T-cell (primary cell): ENCODE measurements at regions not wholly inside any gene's neighbourhood (a gene's known extent, or its start where the extent isn't known, plus 50 kb on each side); places are given as distances from the start of the nearest gene placed in this dataset.

Experiments used
- ATAC-seq, 4 experiments: fragments of 200-7000 bp in 3 of 4; fragments of 150-1000 bp in 1 of 4; cut with Tn5 transposase; replicated peaks in 1 of 4; 1 replicate in 3 of 4; 2 replicates in 1 of 4; pipeline ENCODE4 v1.10.0; 2021; ENCODE audit warnings: moderate library complexity in 3 of 4, mild to moderate bottlenecking in 2 of 4, moderate number of reproducible peaks in 1 of 4
- CTCF ChIA-PET, 2 donors: fragments of 300-600 bp; sonication (Branson Sonifier 250); formaldehyde crosslinking; loops; one replicate each; lab custom pipeline; 2022; ENCODE audit warnings: antibody characterized with exemption in 2 of 2; lab: Charles Lee
- POLR2A ChIA-PET, 2 donors: fragments of 300-600 bp; sonication (Branson Sonifier 250); formaldehyde crosslinking; loops; one replicate each; lab custom pipeline; 2022; ENCODE audit warnings: antibody characterized with exemption in 2 of 2; lab: Charles Lee
- DNase-seq, 35 experiments: peaks; one replicate each; pipeline versions ENCODE4 v3.0.0 to v3.0.0-alpha.2; 2013 to 2023
- H3K27ac ChIP-seq: one replicate; pipeline ENCODE4 v1.5.1; 2013; ENCODE audit warnings: low read length
- H3K27me3 ChIP-seq, 2 experiments: replicated peaks in 1 of 2; 1 replicate in 1 of 2; 2 replicates in 1 of 2; pipeline versions ENCODE4 v1.6.1 to v1.7.0; 2013; ENCODE audit warnings: low read length in 1 of 2, mixed read lengths in 1 of 2; ENCODE audit not compliant: control insufficient read depth in 2 of 2, insufficient read depth in 2 of 2; ENCODE audit errors: extremely low read depth in 1 of 2
- H3K36me3 ChIP-seq, 2 donors: 1 replicate in 1 of 2; 2 replicates in 1 of 2; pipeline versions ENCODE4 v1.6.1 to v1.7.0; 2013; ENCODE audit warnings: low read length in 1 of 2; ENCODE audit not compliant: control insufficient read depth in 2 of 2, insufficient read depth in 1 of 2; ENCODE audit errors: extremely low read depth in 1 of 2
- H3K4me1 ChIP-seq, 2 experiments: 1 replicate in 1 of 2; 2 replicates in 1 of 2; pipeline versions ENCODE4 v1.6.1 to v1.7.0; 2013; ENCODE audit warnings: low read length in 2 of 2, mixed read lengths in 1 of 2; ENCODE audit not compliant: insufficient read depth in 2 of 2, control insufficient read depth in 1 of 2; ENCODE audit errors: extremely low read depth in 1 of 2
- H3K4me3 ChIP-seq, 2 donors: 1 replicate in 1 of 2; 2 replicates in 1 of 2; pipeline versions ENCODE4 v1.5.1 to v1.7.0; 2013; ENCODE audit warnings: mild to moderate bottlenecking in 2 of 2, low read length in 1 of 2, moderate library complexity in 1 of 2; ENCODE audit not compliant: control insufficient read depth in 1 of 2; ENCODE audit errors: extremely low read depth in 1 of 2
- H3K9me3 ChIP-seq: 2 replicates; pipeline ENCODE4 v1.7.0; 2013
- H3K27ac Mint-ChIP-seq, 2 donors: one replicate each; pipeline ENCODE4 v1.8.0; 2020 to 2021; ENCODE audit warnings: mild to moderate bottlenecking in 2 of 2, mixed read lengths in 2 of 2
- H3K27me3 Mint-ChIP-seq, 2 donors: one replicate each; pipeline ENCODE4 v1.8.0; 2021 to 2022; ENCODE audit warnings: mixed read lengths in 2 of 2
- H3K36me3 Mint-ChIP-seq: one replicate; pipeline ENCODE4 v1.8.0; 2021; ENCODE audit warnings: mixed read lengths
- H3K4me1 Mint-ChIP-seq, 3 donors: one replicate each; pipeline ENCODE4 v1.8.0; 2020 to 2022; ENCODE audit warnings: mixed read lengths in 3 of 3, mild to moderate bottlenecking in 1 of 3
- H3K4me3 Mint-ChIP-seq, 3 donors: one replicate each; pipeline ENCODE4 v1.8.0; 2020 to 2022; ENCODE audit warnings: mild to moderate bottlenecking in 3 of 3, mixed read lengths in 3 of 3, moderate library complexity in 3 of 3
- H3K9me3 Mint-ChIP-seq, 3 donors: one replicate each; pipeline ENCODE4 v1.8.0; 2020 to 2022; ENCODE audit warnings: mixed read lengths in 3 of 3
- WGBS: methylation state at CpG from one replicate; pipeline ENCODE4 v1.1.5; 2013; ENCODE audit warnings: missing lambda C conversion rate; ENCODE audit not compliant: insufficient coverage; 5-methylcytosine and 5-hydroxymethylcytosine counted together

DNA sequence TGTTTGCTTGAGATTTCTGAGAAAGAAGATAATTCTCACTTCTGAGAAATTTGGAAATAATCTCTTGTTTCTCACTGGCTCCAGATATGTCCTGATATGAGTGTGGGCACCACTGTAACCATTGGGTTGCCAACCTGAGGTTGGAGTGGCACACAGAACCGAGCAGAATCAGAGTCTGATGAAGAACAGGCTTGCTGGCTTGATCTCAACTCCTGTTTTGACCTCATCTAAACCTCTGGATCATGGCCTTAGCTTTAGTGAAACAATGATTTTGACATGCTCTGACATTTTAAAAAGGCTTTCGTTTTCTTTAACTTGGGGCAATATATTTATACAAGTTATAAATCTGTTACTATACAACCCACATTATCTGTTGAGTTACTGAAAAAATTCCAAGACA, 548.0 kb downstream of the IRS1 start:
- POLR2A ChIA-PET = no interaction called here
- H3K27ac ChIP-seq = no peak overlapping the region
- no peaks in the 10 kb centered on the region for H3K4me1 ChIP-seq
- Mint-ChIP-seq H3K4me1 (no peaks in the 10 kb centered on the region), H3K36me3 (no peaks in the 10 kb centered on the region), H3K9me3 (no peaks in the 10 kb centered on the region), H3K27ac (no peak overlapping the region), H3K4me3 (no peak overlapping the region), H3K27me3 (peaks cover 17 to 46% of the 10 kb centered on the region in 2 donors)
- no peaks in the 10 kb centered on the region for H3K27me3 ChIP-seq
- CTCF ChIA-PET = no interaction called here
- no peak for ATAC-seq
- H3K36me3 ChIP-seq = no peaks in the 10 kb centered on the region
- no peaks in the 10 kb centered on the region for H3K9me3 ChIP-seq
- DNase-seq = no peak
- WGBS = 25% methylated on average over 1 of the region's 2 CpGs
- H3K4me3 ChIP-seq = no peak overlapping the region

DNA sequence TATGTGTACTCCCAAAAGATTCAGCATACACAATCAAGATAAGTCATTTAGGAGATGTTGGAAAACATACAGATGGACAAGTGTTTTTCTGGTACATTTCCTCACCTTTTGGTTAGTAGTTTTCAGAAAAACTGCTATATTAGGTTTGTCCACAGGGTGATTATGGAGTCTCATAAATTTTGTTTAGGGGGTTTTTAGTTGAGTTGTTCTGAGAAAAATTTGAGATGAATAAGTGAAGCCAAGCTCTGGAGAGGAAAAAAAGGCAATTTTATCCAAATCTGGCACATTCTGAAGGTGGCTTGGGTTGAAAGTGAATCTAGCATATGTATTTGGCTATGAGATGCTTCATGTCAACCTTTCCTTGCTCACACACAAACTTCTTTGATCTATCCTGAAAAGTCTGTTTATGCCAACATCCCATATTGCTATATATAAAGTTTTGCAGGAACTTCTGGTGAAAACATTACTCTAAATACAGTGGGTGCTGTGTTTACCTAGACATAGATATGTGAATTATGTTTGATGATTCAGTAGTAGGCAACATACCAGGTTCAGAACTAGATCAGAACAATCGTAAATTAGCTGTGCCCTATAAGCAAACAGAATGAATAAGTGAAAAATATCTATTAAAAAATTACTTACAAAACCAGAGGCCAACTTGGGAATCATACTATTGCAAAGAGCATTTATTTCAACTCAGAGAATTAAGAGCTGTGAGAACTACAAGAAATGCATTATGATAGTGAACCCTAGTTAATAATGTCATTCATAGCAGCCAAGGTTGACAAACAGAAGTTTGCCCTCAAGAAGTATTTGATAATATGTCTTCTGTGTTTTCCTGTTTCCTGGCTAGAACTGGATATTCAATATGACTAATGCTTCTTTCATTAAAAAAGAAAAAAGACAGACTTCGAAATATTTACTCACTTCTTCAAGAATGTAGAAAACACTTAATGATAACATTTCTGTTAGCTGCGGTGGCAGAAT, 552.0 kb downstream of the IRS1 start:
- Histone ChIP-seq H3K36me3 (no peaks in the 10 kb centered on the region), H3K27me3 (no peaks in the 10 kb centered on the region), H3K9me3 (no peaks in the 10 kb centered on the region), H3K27ac (no peak overlapping the region), H3K4me1 (no peaks in the 10 kb centered on the region), H3K4me3 (no peak overlapping the region)
- DNase-seq (no peak), ATAC-seq (no peak)
- ChIA-PET POLR2A (no interaction called here), CTCF (no interaction called here)
- Mint-ChIP-seq H3K4me3 (no peak overlapping the region), H3K9me3 (peaks cover 0 to 12% (median 9%) of the 10 kb centered on the region in 3 donors), H3K36me3 (no peaks in the 10 kb centered on the region), H3K27me3 (peaks cover 11 to 20% of the 10 kb centered on the region in 2 donors), H3K27ac (no peak overlapping the region), H3K4me1 (no peaks in the 10 kb centered on the region)
- WGBS = no CpG with 5 or more reads among the region's 3 CpGs

DNA sequence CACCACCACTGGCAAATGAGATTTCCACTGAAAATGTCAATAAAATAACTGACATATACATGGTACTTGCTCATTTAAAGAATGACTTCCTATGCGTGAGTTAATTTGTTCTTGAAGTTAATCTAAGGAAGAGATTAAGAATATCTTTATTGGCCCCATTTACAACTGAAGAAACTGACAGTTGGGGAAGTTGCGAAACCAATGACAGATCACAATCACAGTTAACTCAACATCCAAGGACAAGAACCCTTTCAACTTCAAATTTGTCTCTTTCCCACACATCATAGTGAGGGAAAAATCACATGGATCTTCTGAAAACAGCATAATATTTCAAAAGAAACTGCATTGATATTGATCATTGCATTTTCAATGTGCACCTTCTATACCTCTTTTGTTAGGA, 565.4 kb downstream of the IRS1 start:
- ChIA-PET CTCF (no interaction called here), POLR2A (no interaction called here)
- H3K27me3 ChIP-seq = no peaks in the 10 kb centered on the region
- no peaks in the 10 kb centered on the region for H3K4me1 Mint-ChIP-seq
- no peaks in the 10 kb centered on the region for H3K9me3 ChIP-seq
- H3K27ac Mint-ChIP-seq = no peak overlapping the region
- DNase-seq (no peak), ATAC-seq (no peak)
- no peak overlapping the region for H3K4me3 Mint-ChIP-seq
- no peaks in the 10 kb centered on the region for H3K36me3 ChIP-seq
- H3K27me3 Mint-ChIP-seq = peaks cover 7 to 9% of the 10 kb centered on the region in 2 donors
- WGBS = no CpG with 5 or more reads among the region's 2 CpGs
- H3K36me3 Mint-ChIP-seq = no peaks in the 10 kb centered on the region
- H3K9me3 Mint-ChIP-seq = no peaks in the 10 kb centered on the region
- H3K27ac ChIP-seq = no peak overlapping the region
- H3K4me1 ChIP-seq = no peaks in the 10 kb centered on the region
- no peak overlapping the region for H3K4me3 ChIP-seq

DNA sequence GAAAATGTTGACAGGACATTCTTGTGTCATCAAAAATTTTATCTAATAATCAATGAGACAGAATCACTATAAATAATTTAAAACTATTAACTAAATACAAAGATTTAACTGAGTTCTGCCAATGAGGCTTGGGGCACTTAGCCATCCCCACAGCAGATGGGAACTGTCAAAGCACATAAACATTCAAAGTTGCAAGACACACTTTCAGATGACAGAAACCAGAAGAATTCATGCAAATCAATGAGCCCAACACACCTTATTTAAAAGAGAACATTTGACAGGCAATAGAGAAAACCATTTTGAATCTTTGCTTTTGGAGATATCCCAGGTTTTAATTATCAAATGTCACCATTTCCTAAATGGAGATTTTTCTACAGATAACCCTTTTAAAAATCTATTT, 566.2 kb downstream of the IRS1 start:
- Histone ChIP-seq H3K27me3 (no peaks in the 10 kb centered on the region), H3K4me1 (no peaks in the 10 kb centered on the region), H3K4me3 (no peak overlapping the region), H3K36me3 (no peaks in the 10 kb centered on the region), H3K9me3 (no peaks in the 10 kb centered on the region), H3K27ac (no peak overlapping the region)
- DNase-seq (no peak), ATAC-seq (no peak)
- Mint-ChIP-seq H3K9me3 (no peaks in the 10 kb centered on the region), H3K4me1 (no peaks in the 10 kb centered on the region), H3K36me3 (no peaks in the 10 kb centered on the region), H3K4me3 (no peak overlapping the region), H3K27me3 (peaks cover 4 to 9% of the 10 kb centered on the region in 2 donors), H3K27ac (no peak overlapping the region)
- ChIA-PET POLR2A (no interaction called here), CTCF (interaction anchor here in 1 of 2 donors (0.7 kb wide), 1 partner anchor 527 kb away, joined by 4 read pairs; no protein-coding TSS in a partner anchor)

DNA sequence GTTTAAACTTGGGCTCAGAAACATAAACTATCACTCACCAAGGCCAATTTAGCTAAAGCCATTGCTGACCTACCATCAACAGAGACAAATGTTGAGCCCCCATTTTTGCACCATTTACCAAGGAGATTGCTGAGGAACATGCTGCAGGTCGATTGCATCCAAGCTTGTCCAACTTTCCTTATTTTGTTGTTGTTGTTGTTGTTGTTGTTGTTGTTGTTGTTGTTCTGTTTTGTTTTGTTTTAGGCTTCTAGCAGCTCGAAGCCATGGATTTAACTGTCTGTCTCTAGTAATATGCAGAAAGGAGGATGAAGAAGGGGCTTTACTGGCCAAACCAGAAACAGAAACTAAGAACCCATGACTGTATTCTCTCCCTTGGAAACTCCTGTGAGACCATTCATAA, 571.5 kb downstream of the IRS1 start:
- ATAC-seq = no peak
- no peaks in the 10 kb centered on the region for H3K36me3 Mint-ChIP-seq

DNA sequence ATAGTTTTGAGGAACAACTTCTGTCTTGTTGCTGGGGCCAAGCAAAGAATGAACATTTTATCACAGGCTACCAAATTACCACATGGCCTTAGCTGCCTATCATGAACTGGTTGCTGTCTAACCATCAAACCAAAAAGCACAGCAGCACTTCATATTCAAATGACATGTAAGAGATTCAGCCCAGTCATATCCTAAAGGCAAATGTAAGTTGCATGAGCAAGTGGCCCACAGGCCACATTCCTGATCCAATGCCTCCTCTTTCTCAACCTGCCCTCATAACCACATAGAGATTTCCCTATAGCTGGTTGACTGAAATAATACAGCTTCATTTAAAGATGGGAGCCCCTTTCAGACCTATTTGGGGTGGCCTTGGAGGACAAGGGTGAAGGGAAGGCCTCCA, 572.3 kb downstream of the IRS1 start:
- Mint-ChIP-seq H3K27ac (no peak overlapping the region), H3K4me3 (no peak overlapping the region), H3K4me1 (no peaks in the 10 kb centered on the region), H3K27me3 (peaks cover 16 to 17% of the 10 kb centered on the region in 2 donors), H3K9me3 (no peaks in the 10 kb centered on the region), H3K36me3 (no peaks in the 10 kb centered on the region)
- POLR2A ChIA-PET = no interaction called here
- Histone ChIP-seq H3K36me3 (no peaks in the 10 kb centered on the region), H3K27ac (no peak overlapping the region), H3K9me3 (no peaks in the 10 kb centered on the region), H3K4me3 (no peak overlapping the region), H3K27me3 (no peaks in the 10 kb centered on the region), H3K4me1 (no peaks in the 10 kb centered on the region)
- DNase-seq = no peak
- no peak for ATAC-seq
- CTCF ChIA-PET = no interaction called here

More for the DNA sequence above, 571.5 kb downstream of the IRS1 start:
- no peak overlapping the region for H3K4me3 Mint-ChIP-seq
- H3K4me1 Mint-ChIP-seq = no peaks in the 10 kb centered on the region
- Histone ChIP-seq H3K4me1 (no peaks in the 10 kb centered on the region), H3K27ac (no peak overlapping the region), H3K9me3 (no peaks in the 10 kb centered on the region), H3K4me3 (no peak overlapping the region), H3K36me3 (no peaks in the 10 kb centered on the region), H3K27me3 (no peaks in the 10 kb centered on the region)
- DNase-seq = no peak
- no peak overlapping the region for H3K27ac Mint-ChIP-seq
- peaks cover 11 to 16% of the 10 kb centered on the region in 2 donors for H3K27me3 Mint-ChIP-seq
- no peaks in the 10 kb centered on the region for H3K9me3 Mint-ChIP-seq
- ChIA-PET CTCF (no interaction called here), POLR2A (no interaction called here)
- WGBS = 14% methylated on average over 1 of the region's 2 CpGs
